ENCODE measurements at regions not wholly inside any gene's neighbourhood (a gene's known extent, or its start where the extent isn't known, plus 50 kb on each side); places are given as distances from the start of the nearest gene placed in this dataset.

DNA sequence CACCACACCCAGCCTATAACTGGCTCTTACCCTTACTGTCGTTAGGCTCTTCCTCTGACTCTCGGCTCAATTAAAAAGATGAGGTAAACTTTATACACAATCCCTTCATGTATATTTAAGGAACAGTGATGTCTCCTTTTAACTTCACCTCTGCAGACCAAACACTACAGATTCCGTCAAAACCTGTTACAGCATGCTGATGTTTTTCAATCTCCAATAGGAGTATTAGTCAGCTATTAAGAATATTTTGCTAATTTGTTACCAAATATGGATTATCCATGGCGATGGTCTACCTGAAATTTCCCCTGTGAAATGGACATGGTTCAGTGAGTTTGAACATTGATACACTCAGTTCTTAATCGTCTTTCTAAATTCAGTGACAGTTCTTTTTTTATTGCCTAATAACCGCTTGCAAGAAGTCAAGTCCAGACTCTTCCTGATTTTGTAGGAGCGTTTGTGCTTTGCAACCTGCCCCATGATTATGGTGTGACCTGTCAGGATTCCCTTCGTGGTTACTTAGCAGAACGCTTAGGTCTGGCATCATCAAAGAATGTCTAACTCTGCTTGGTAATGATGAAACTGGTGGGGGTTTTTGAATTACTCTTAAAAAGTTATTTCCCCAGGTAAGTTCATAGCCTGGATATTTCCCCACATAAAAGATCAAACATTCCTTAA is 72.2 kb upstream of the STOX2 start:
- H3K36me3 ChIP-seq (ENCODE audit: control insufficient read depth, low read length): no peaks in the 10 kb centered on the region
- no peaks in the 10 kb centered on the region for H3K9me2 ChIP-seq (replicated peaks; ENCODE audit: control insufficient read depth, low read length)
- H3K4me2 ChIP-seq (ENCODE audit: low read length): no peak overlapping the region
- no peak overlapping the region for H3K4me3 ChIP-seq (ENCODE audit: low read length)
- H3K27me3 ChIP-seq (ENCODE audit: control insufficient read depth, low read length): no peaks in the 10 kb centered on the region
- no peaks in the 10 kb centered on the region for H3K9me3 ChIP-seq (ENCODE audit: control insufficient read depth, insufficient read depth, low read length)
- H3K4me1 ChIP-seq (ENCODE audit: control insufficient read depth, low read length): no peaks in the 10 kb centered on the region
- H3F3A ChIP-seq (ENCODE audit: control insufficient read depth, insufficient read depth): no peaks in the 10 kb centered on the region
- no peaks in the 10 kb centered on the region for H3K79me2 ChIP-seq (ENCODE audit: control insufficient read depth, low read length)
- TF ChIP-seq EZH2phosphoT487 (IDR thresholded peaks at IDR 0.05; ENCODE audit: borderline replicate concordance, low read length): no peak
- TF ChIP-seq, protein P1, sequence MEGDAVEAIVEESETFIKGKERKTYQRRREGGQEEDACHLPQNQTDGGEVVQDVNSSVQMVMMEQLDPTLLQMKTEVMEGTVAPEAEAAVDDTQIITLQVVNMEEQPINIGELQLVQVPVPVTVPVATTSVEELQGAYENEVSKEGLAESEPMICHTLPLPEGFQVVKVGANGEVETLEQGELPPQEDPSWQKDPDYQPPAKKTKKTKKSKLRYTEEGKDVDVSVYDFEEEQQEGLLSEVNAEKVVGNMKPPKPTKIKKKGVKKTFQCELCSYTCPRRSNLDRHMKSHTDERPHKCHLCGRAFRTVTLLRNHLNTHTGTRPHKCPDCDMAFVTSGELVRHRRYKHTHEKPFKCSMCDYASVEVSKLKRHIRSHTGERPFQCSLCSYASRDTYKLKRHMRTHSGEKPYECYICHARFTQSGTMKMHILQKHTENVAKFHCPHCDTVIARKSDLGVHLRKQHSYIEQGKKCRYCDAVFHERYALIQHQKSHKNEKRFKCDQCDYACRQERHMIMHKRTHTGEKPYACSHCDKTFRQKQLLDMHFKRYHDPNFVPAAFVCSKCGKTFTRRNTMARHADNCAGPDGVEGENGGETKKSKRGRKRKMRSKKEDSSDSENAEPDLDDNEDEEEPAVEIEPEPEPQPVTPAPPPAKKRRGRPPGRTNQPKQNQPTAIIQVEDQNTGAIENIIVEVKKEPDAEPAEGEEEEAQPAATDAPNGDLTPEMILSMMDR (IDR thresholded peaks at IDR 0.05; ENCODE audit: low read depth, low read length, poor library complexity, severe bottlenecking): no peak
- no peak overlapping the region for H3K27ac ChIP-seq (ENCODE audit: low read depth, low read length)
- no peaks in the 10 kb centered on the region for H4K20me1 ChIP-seq (ENCODE audit: control insufficient read depth, insufficient read depth, low read depth, low read length)

DNA sequence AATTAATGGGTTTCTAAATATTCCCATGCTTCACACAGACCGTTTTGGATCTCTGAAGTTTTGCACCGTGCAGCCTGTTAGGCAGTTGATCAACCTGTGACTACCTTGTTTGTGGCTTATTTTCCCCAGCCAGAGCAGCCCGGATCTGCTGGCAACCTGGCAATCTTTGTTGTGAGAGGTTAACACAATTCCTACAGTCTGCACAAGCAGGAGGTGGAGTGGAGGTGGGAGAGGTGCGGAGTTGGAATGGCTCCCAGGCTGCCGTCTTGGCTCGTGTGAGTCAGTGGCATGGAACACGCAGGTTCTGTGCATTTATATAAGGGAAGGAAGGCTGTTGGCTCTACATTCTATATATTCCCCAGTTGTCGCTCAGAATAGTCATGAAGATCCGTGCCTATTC is 70.9 kb upstream of the STOX2 start:
- Histone ChIP-seq H3K4me2 (ENCODE audit: low read length) (no peak overlapping the region), H3K79me2 (ENCODE audit: control insufficient read depth, low read length) (no peaks in the 10 kb centered on the region), H3K27ac (ENCODE audit: low read depth, low read length) (no peak overlapping the region), H3K27me3 (ENCODE audit: control insufficient read depth, low read length) (no peaks in the 10 kb centered on the region), H3K9me3 (ENCODE audit: control insufficient read depth, insufficient read depth, low read length) (no peaks in the 10 kb centered on the region), H3F3A (ENCODE audit: control insufficient read depth, insufficient read depth) (no peaks in the 10 kb centered on the region), H3K4me3 (ENCODE audit: low read length) (no peak overlapping the region), H3K36me3 (ENCODE audit: control insufficient read depth, low read length) (no peaks in the 10 kb centered on the region), H4K20me1 (ENCODE audit: control insufficient read depth, insufficient read depth, low read depth, low read length) (no peaks in the 10 kb centered on the region), H3K9me2 (replicated peaks; ENCODE audit: control insufficient read depth, low read length) (no peaks in the 10 kb centered on the region), H3K4me1 (ENCODE audit: control insufficient read depth, low read length) (no peaks in the 10 kb centered on the region)
- TF ChIP-seq, protein P1 (IDR thresholded peaks at IDR 0.05; ENCODE audit: low read depth, low read length, poor library complexity, severe bottlenecking): no peak

DNA sequence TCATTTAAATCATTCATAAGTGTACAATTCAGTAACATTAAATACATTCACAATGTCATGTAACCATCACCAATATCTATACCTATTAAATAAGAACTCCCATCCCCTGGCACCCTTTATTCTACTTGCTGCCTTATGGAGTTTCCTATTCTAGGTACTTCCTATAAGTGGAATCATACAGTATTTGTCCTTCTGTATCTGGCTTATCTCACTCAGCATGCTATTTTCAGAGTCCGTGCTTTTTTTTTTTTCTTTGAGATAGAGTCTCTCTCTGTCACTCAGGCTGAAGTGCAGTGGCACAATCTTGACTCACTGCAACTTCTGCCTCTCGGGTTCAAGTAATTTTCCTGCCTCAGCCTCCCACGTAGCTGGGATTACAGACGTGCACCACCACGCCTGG is 67.9 kb upstream of the STOX2 start:
- no peaks in the 10 kb centered on the region for H3F3A ChIP-seq (ENCODE audit: control insufficient read depth, insufficient read depth)
- no peak overlapping the region for H3K4me3 ChIP-seq (ENCODE audit: low read length)
- H3K9me2 ChIP-seq (replicated peaks; ENCODE audit: control insufficient read depth, low read length): no peaks in the 10 kb centered on the region
- no peaks in the 10 kb centered on the region for H3K27me3 ChIP-seq (ENCODE audit: control insufficient read depth, low read length)
- no peaks in the 10 kb centered on the region for H3K9me3 ChIP-seq (ENCODE audit: control insufficient read depth, insufficient read depth, low read length)
- H3K36me3 ChIP-seq (ENCODE audit: control insufficient read depth, low read length): no peaks in the 10 kb centered on the region
- H3K27ac ChIP-seq (ENCODE audit: low read depth, low read length): no peak overlapping the region
- no peaks in the 10 kb centered on the region for H3K79me2 ChIP-seq (ENCODE audit: control insufficient read depth, low read length)
- TF ChIP-seq EZH2phosphoT487 (IDR thresholded peaks at IDR 0.05; ENCODE audit: borderline replicate concordance, low read length): no peak
- TF ChIP-seq, protein P1 (IDR thresholded peaks at IDR 0.05; ENCODE audit: low read depth, low read length, poor library complexity, severe bottlenecking): no peak
- no peak overlapping the region for H3K4me2 ChIP-seq (ENCODE audit: low read length)
- no peaks in the 10 kb centered on the region for H4K20me1 ChIP-seq (ENCODE audit: control insufficient read depth, insufficient read depth, low read depth, low read length)
- H3K4me1 ChIP-seq (ENCODE audit: control insufficient read depth, low read length): no peaks in the 10 kb centered on the region

Measured in DOHH2 (cell line).